ENCODE measurements at regions not wholly inside any gene's neighbourhood (a gene's known extent, or its start where the extent isn't known, plus 50 kb on each side); places are given as distances from the start of the nearest gene placed in this dataset.
A peak's percentile ranks its signal among the peaks of the same experiment; 100 is the strongest.

- H3K27ac ChIP-seq (ENCODE audit: low read length) = peak overlapping the region; percentile 69
- ATAC-seq (no peak), DNase-seq (no peak)
- WGBS = 7% methylated on average over 7 of the region's 7 CpGs
- H3K27me3 ChIP-seq (ENCODE audit: control insufficient read depth, insufficient read depth) = no peaks in the 10 kb centered on the region
- peak overlapping the region; percentile 81 for H3K4me3 ChIP-seq (ENCODE audit: low read length)
- no peaks in the 10 kb centered on the region for H3K9me3 ChIP-seq (ENCODE audit: control insufficient read depth, low read length)
- intact Hi-C loops (cut with DNase I) = loop anchor here in 3 of 4 donors (5.0 to 10.0 kb wide), 4 partner anchors 39 to 527 kb away; no protein-coding TSS in a partner anchor
- no peaks in the 10 kb centered on the region for H3K4me1 ChIP-seq (ENCODE audit: control insufficient read depth, insufficient read depth, low read length)
Observed at GRCh38 chr4:71188156-71188640, 150.6 kb upstream of the SLC4A4 start.

GRCh38 chr4:71188951-71189350 lies 149.9 kb upstream of the SLC4A4 start:
- no peaks in the 10 kb centered on the region for H3K9me3 ChIP-seq (ENCODE audit: control insufficient read depth, low read length)
- WGBS = 81% methylated on average over 1 of the region's 1 CpG
- intact Hi-C loops (cut with DNase I) = loop anchor here in 3 of 4 donors (5.0 to 10.0 kb wide), 4 partner anchors 38 to 526 kb away; no protein-coding TSS in a partner anchor
- ATAC-seq (no peak), DNase-seq (no peak)
- no peak overlapping the region for H3K27ac ChIP-seq (ENCODE audit: low read length)
- no peaks in the 10 kb centered on the region for H3K4me1 ChIP-seq (ENCODE audit: control insufficient read depth, insufficient read depth, low read length)
- H3K4me3 ChIP-seq (ENCODE audit: low read length) = no peak overlapping the region
- no peaks in the 10 kb centered on the region for H3K27me3 ChIP-seq (ENCODE audit: control insufficient read depth, insufficient read depth)

- ATAC-seq = no peak
- peak overlapping the region; percentile 33 for H3K4me3 ChIP-seq (ENCODE audit: low read length)
- no peaks in the 10 kb centered on the region for H3K9me3 ChIP-seq (ENCODE audit: control insufficient read depth, low read length)
- intact Hi-C loops (cut with DNase I) = loop anchor here in 3 of 4 donors (5.0 to 10.0 kb wide), 4 partner anchors 38 to 525 kb away; no protein-coding TSS in a partner anchor
- peak overlapping the region; percentile 50 for H3K27ac ChIP-seq (ENCODE audit: low read length)
- H3K4me1 ChIP-seq (ENCODE audit: control insufficient read depth, insufficient read depth, low read length) = no peaks in the 10 kb centered on the region
- 79% methylated on average over 6 of the region's 6 CpGs for WGBS
- DNase-seq = no peak
- H3K27me3 ChIP-seq (ENCODE audit: control insufficient read depth, insufficient read depth) = no peaks in the 10 kb centered on the region
Observed at GRCh38 chr4:71189471-71189870, 149.3 kb upstream of the SLC4A4 start.

- H3K27me3 ChIP-seq (ENCODE audit: control insufficient read depth, insufficient read depth) = no peaks in the 10 kb centered on the region
- H3K27ac ChIP-seq (ENCODE audit: low read length) = no peak overlapping the region
- H3K9me3 ChIP-seq (ENCODE audit: control insufficient read depth, low read length) = no peaks in the 10 kb centered on the region
- H3K4me1 ChIP-seq (ENCODE audit: control insufficient read depth, insufficient read depth, low read length) = no peaks in the 10 kb centered on the region
- DNase-seq = no peak
- intact Hi-C loops (cut with DNase I) = no loop called here
- no peak overlapping the region for H3K4me3 ChIP-seq (ENCODE audit: low read length)
- no peak for ATAC-seq
- WGBS = 77% methylated on average over 1 of the region's 1 CpG
Observed at GRCh38 chr4:71194454-71194853, 144.4 kb upstream of the SLC4A4 start.

GRCh38 chr4:71195924-71196323 lies 142.9 kb upstream of the SLC4A4 start:
- Histone ChIP-seq H3K4me1 (ENCODE audit: control insufficient read depth, insufficient read depth, low read length) (no peaks in the 10 kb centered on the region), H3K27me3 (ENCODE audit: control insufficient read depth, insufficient read depth) (no peaks in the 10 kb centered on the region), H3K27ac (ENCODE audit: low read length) (no peak overlapping the region), H3K4me3 (ENCODE audit: low read length) (no peak overlapping the region), H3K9me3 (ENCODE audit: control insufficient read depth, low read length) (no peaks in the 10 kb centered on the region)
- intact Hi-C loops (cut with DNase I) = no loop called here
- WGBS = 51% methylated on average over 4 of the region's 4 CpGs
- no peak for DNase-seq
- no peak for ATAC-seq

GRCh38 chr4:71198958-71199357 lies 139.9 kb upstream of the SLC4A4 start:
- peaks cover 2% of the 10 kb centered on the region for H3K4me1 ChIP-seq (ENCODE audit: control insufficient read depth, insufficient read depth, low read length)
- no peak overlapping the region for H3K27ac ChIP-seq (ENCODE audit: low read length)
- no peaks in the 10 kb centered on the region for H3K27me3 ChIP-seq (ENCODE audit: control insufficient read depth, insufficient read depth)
- DNase-seq (no peak), ATAC-seq (no peak)
- intact Hi-C loops (cut with DNase I) = no loop called here
- H3K9me3 ChIP-seq (ENCODE audit: control insufficient read depth, low read length) = no peaks in the 10 kb centered on the region
- H3K4me3 ChIP-seq (ENCODE audit: low read length) = no peak overlapping the region
- 58% methylated on average over 2 of the region's 2 CpGs for WGBS

- Histone ChIP-seq H3K4me1 (ENCODE audit: control insufficient read depth, insufficient read depth, low read length) (peaks cover 2% of the 10 kb centered on the region), H3K27me3 (ENCODE audit: control insufficient read depth, insufficient read depth) (no peaks in the 10 kb centered on the region), H3K4me3 (ENCODE audit: low read length) (no peak overlapping the region), H3K9me3 (ENCODE audit: control insufficient read depth, low read length) (no peaks in the 10 kb centered on the region), H3K27ac (ENCODE audit: low read length) (no peak overlapping the region)
- ATAC-seq (no peak), DNase-seq (no peak)
- WGBS = 66% methylated on average over 2 of the region's 2 CpGs
- intact Hi-C loops (cut with DNase I) = no loop called here
Observed at GRCh38 chr4:71201057-71201456, 137.8 kb upstream of the SLC4A4 start.

- WGBS = 38% methylated on average over 3 of the region's 3 CpGs
- Histone ChIP-seq H3K9me3 (ENCODE audit: control insufficient read depth, low read length) (no peaks in the 10 kb centered on the region), H3K4me3 (ENCODE audit: low read length) (no peak overlapping the region), H3K27ac (ENCODE audit: low read length) (no peak overlapping the region), H3K4me1 (ENCODE audit: control insufficient read depth, insufficient read depth, low read length) (peaks cover 2% of the 10 kb centered on the region), H3K27me3 (ENCODE audit: control insufficient read depth, insufficient read depth) (no peaks in the 10 kb centered on the region)
- DNase-seq (no peak), ATAC-seq (no peak)
- intact Hi-C loops (cut with DNase I) = no loop called here
Observed at GRCh38 chr4:71201817-71202576, 136.8 kb upstream of the SLC4A4 start.

GRCh38 chr4:71202705-71203104 lies 136.1 kb upstream of the SLC4A4 start:
- no peak for ATAC-seq
- DNase-seq = no peak
- 60% methylated on average over 2 of the region's 2 CpGs for WGBS

GRCh38 chr4:71204056-71204455 lies 134.8 kb upstream of the SLC4A4 start:
- Histone ChIP-seq H3K27ac (ENCODE audit: low read length) (no peak overlapping the region), H3K9me3 (ENCODE audit: control insufficient read depth, low read length) (no peaks in the 10 kb centered on the region), H3K27me3 (ENCODE audit: control insufficient read depth, insufficient read depth) (no peaks in the 10 kb centered on the region), H3K4me1 (ENCODE audit: control insufficient read depth, insufficient read depth, low read length) (peaks cover 2% of the 10 kb centered on the region), H3K4me3 (ENCODE audit: low read length) (no peak overlapping the region)
- no peak for ATAC-seq
- no peak for DNase-seq
- WGBS = 84% methylated on average over 2 of the region's 2 CpGs
- intact Hi-C loops (cut with DNase I) = no loop called here

More at GRCh38 chr4:71202705-71203104, 136.1 kb upstream of the SLC4A4 start:
- H3K4me3 ChIP-seq (ENCODE audit: low read length) = no peak overlapping the region
- intact Hi-C loops (cut with DNase I) = no loop called here
- no peaks in the 10 kb centered on the region for H3K27me3 ChIP-seq (ENCODE audit: control insufficient read depth, insufficient read depth)
- H3K27ac ChIP-seq (ENCODE audit: low read length) = no peak overlapping the region
- H3K9me3 ChIP-seq (ENCODE audit: control insufficient read depth, low read length) = no peaks in the 10 kb centered on the region
- peaks cover 2% of the 10 kb centered on the region for H3K4me1 ChIP-seq (ENCODE audit: control insufficient read depth, insufficient read depth, low read length)

GRCh38 chr4:71206763-71207162 lies 132.1 kb upstream of the SLC4A4 start:
- peaks cover 1% of the 10 kb centered on the region for H3K4me1 ChIP-seq (ENCODE audit: control insufficient read depth, insufficient read depth, low read length)
- intact Hi-C loops (cut with DNase I) = no loop called here
- WGBS = 87% methylated on average over 3 of the region's 3 CpGs

More at GRCh38 chr4:71206763-71207162, 132.1 kb upstream of the SLC4A4 start:
- no peaks in the 10 kb centered on the region for H3K9me3 ChIP-seq (ENCODE audit: control insufficient read depth, low read length)
- DNase-seq = no peak
- no peak overlapping the region for H3K4me3 ChIP-seq (ENCODE audit: low read length)
- no peak overlapping the region for H3K27ac ChIP-seq (ENCODE audit: low read length)
- ATAC-seq = no peak
- no peaks in the 10 kb centered on the region for H3K27me3 ChIP-seq (ENCODE audit: control insufficient read depth, insufficient read depth)
